GM18858 (cell line): ENCODE measurements at regions not wholly inside any gene's neighbourhood (a gene's known extent, or its start where the extent isn't known, plus 50 kb on each side); places are given as distances from the start of the nearest gene placed in this dataset.
A peak's percentile ranks its signal among the peaks of the same experiment; 100 is the strongest.

Experiments
- ATAC-seq: cut with Tn5 transposase; IDR thresholded peaks from one replicate; pipeline ENCODE4 v1.9.1; 2021; ENCODE audit not compliant: unreplicated experiment

- ATAC-seq: no peak
These were observed 134.8 kb downstream of the DSEL start for GRCh38 chr18:67381608-67382150.

GRCh38 chr18:67380867-67381266 is 135.7 kb downstream of the DSEL start:
- no peak for ATAC-seq

- no peak for ATAC-seq
These were observed 136.5 kb downstream of the DSEL start for GRCh38 chr18:67379981-67380380.

- ATAC-seq: no peak
These were observed 140.1 kb downstream of the DSEL start for GRCh38 chr18:67376372-67376771.

GRCh38 chr18:67373636-67374035 is 142.9 kb downstream of the DSEL start:
- no peak for ATAC-seq

- ATAC-seq: peak; percentile 41
These were observed 149.0 kb downstream of the DSEL start for GRCh38 chr18:67367540-67367939.

- ATAC-seq: no peak
These were observed 152.8 kb downstream of the DSEL start for GRCh38 chr18:67363694-67364093.

- no peak for ATAC-seq
These were observed 153.6 kb downstream of the DSEL start for GRCh38 chr18:67362906-67363305.

GRCh38 chr18:67359873-67360838 is 156.4 kb downstream of the DSEL start:
- peak; percentile 88 for ATAC-seq

- no peak for ATAC-seq
These were observed 157.6 kb downstream of the DSEL start for GRCh38 chr18:67358947-67359346.

- no peak for ATAC-seq
These were observed 161.8 kb downstream of the DSEL start for GRCh38 chr18:67354692-67355091.

- no peak for ATAC-seq
These were observed 162.4 kb downstream of the DSEL start for GRCh38 chr18:67354091-67354490.

GRCh38 chr18:67347438-67347837 is 169.1 kb downstream of the DSEL start:
- ATAC-seq: no peak

- ATAC-seq: no peak
These were observed 174.4 kb downstream of the DSEL start for GRCh38 chr18:67342159-67342558.

GRCh38 chr18:67337696-67338095 is 178.8 kb downstream of the DSEL start:
- no peak for ATAC-seq

- no peak for ATAC-seq
These were observed 184.7 kb downstream of the DSEL start for GRCh38 chr18:67331857-67332256.

- no peak for ATAC-seq
These were observed 197.4 kb downstream of the DSEL start for GRCh38 chr18:67319109-67319508.

GRCh38 chr18:67318651-67319050 is 197.9 kb downstream of the DSEL start:
- ATAC-seq: no peak

GRCh38 chr18:67310826-67311225 is 205.7 kb downstream of the DSEL start:
- no peak for ATAC-seq

GRCh38 chr18:67308819-67309218 is 207.7 kb downstream of the DSEL start:
- ATAC-seq: no peak

GRCh38 chr18:67305466-67305865 is 211.1 kb downstream of the DSEL start:
- ATAC-seq: no peak

- ATAC-seq: no peak
These were observed 214.5 kb downstream of the DSEL start for GRCh38 chr18:67302043-67302442.
